ENCODE measurements at regions not wholly inside any gene's neighbourhood (a gene's known extent, or its start where the extent isn't known, plus 50 kb on each side); places are given as distances from the start of the nearest gene placed in this dataset.

- ChIA-PET POLR2A (no interaction called here), CTCF (no interaction called here)
- Mint-ChIP-seq H3K9me3 (peaks cover 9% of the 10 kb centered on the region), H3K36me3 (ENCODE audit: low read depth) (no peaks in the 10 kb centered on the region), H3K27me3 (peaks cover 11% of the 10 kb centered on the region), H3K4me3 (no peak overlapping the region), H3K27ac (no peak overlapping the region), H3K4me1 (no peaks in the 10 kb centered on the region)
- no peak for TF ChIP-seq CTCF (IDR thresholded peaks at IDR 0.05)
- DNase-seq, result no peak
- no peak for ATAC-seq (ENCODE audit: low read depth)
- intact Hi-C loops (cut with micrococcal nuclease), result no loop called here
These were observed 152.8 kb upstream of the DHRS4 start for GRCh38 chr14:23800811-23801210.

DNA sequence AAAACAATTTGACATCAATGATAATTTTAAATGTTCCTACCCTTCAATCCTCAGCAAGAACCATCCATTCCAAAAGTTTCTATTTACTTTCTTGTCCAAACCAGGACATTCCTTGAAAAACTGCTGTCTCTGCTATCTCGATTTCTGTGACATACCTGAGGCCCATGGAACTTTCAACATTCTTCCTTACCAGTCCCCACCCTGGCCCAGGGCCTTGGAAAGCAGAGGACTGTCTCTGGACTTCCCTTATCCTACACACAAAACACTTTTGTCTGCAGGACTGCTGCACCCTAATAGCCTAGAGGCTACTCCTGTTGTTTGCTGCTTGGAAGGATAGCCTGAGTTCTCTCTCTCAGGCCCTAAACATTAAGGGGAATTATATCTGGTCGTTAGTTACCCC lies 151.8 kb upstream of the DHRS4 start:
- no peak for TF ChIP-seq CTCF (IDR thresholded peaks at IDR 0.05)
- DNase-seq, result no peak
- POLR2A ChIA-PET, result no interaction called here
- Mint-ChIP-seq H3K27me3 (peaks cover 11% of the 10 kb centered on the region), H3K27ac (no peak overlapping the region), H3K4me1 (no peaks in the 10 kb centered on the region), H3K9me3 (peaks cover 9% of the 10 kb centered on the region), H3K36me3 (ENCODE audit: low read depth) (no peaks in the 10 kb centered on the region), H3K4me3 (no peak overlapping the region)
- CTCF ChIA-PET, result no interaction called here
- ATAC-seq (ENCODE audit: low read depth), result no peak
- intact Hi-C loops (cut with micrococcal nuclease), result no loop called here

GRCh38 chr14:23804817-23805216 lies 148.8 kb upstream of the DHRS4 start:
- POLR2A ChIA-PET, result no interaction called here
- no peak overlapping the region for H3K27ac Mint-ChIP-seq
- CTCF ChIA-PET, result no interaction called here
- H3K36me3 Mint-ChIP-seq (ENCODE audit: low read depth), result no peaks in the 10 kb centered on the region
- ATAC-seq (ENCODE audit: low read depth) (no peak), DNase-seq (no peak)
- H3K9me3 Mint-ChIP-seq, result peaks cover 11% of the 10 kb centered on the region
- H3K27me3 Mint-ChIP-seq, result peaks cover 3% of the 10 kb centered on the region
- no peak for TF ChIP-seq CTCF (IDR thresholded peaks at IDR 0.05)
- no peak overlapping the region for H3K4me3 Mint-ChIP-seq
- intact Hi-C loops (cut with micrococcal nuclease), result no loop called here
- H3K4me1 Mint-ChIP-seq, result no peaks in the 10 kb centered on the region

GRCh38 chr14:23805761-23806160 lies 147.8 kb upstream of the DHRS4 start:
- H3K36me3 Mint-ChIP-seq (ENCODE audit: low read depth), result no peaks in the 10 kb centered on the region
- TF ChIP-seq CTCF (IDR thresholded peaks at IDR 0.05), result no peak
- ATAC-seq (ENCODE audit: low read depth), result no peak
- H3K27ac Mint-ChIP-seq, result no peak overlapping the region
- CTCF ChIA-PET, result no interaction called here
- H3K9me3 Mint-ChIP-seq, result peaks cover 11% of the 10 kb centered on the region
- POLR2A ChIA-PET, result no interaction called here
- intact Hi-C loops (cut with micrococcal nuclease), result no loop called here
- no peaks in the 10 kb centered on the region for H3K4me1 Mint-ChIP-seq
- no peak for DNase-seq
- H3K4me3 Mint-ChIP-seq, result no peak overlapping the region
- H3K27me3 Mint-ChIP-seq, result peaks cover 6% of the 10 kb centered on the region

DNA sequence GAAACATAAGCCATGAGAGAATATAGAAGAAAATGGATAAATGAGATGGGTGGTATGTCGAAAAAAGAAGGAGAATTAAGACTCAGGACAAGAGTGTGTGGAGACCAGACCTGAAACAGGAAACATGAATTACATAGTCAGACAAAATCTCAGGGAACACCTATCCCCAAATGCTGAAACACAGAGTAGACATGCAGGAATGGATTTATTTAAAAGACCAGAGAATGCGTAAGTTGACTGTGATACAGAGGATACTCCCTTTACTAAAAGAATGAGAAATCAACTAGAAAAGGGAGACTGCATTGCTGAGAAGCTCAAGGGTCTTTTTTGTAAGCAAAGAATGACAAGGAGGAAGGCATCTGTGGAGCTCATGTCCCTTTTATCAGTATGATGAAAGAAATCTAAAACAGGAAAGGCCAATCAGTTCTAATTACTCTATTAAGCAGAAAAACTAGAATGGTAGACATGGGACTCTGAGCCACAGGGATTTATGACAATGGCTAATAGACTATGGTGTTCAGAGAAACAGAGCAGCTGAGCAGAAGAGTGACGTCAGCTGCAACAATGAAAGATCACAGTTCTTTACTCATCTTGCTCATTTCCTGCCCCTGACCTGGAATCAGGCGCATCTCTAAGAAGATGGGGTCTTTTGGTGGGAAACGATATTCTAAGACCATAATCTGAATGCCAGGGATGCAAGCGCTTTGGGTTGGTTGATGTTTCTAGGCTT lies 138.9 kb upstream of the DHRS4 start:
- ChIA-PET POLR2A (no interaction called here), CTCF (no interaction called here)
- H3K9me3 Mint-ChIP-seq, result peaks cover 5% of the 10 kb centered on the region
- H3K27ac Mint-ChIP-seq, result no peak overlapping the region
- H3K4me1 Mint-ChIP-seq, result no peaks in the 10 kb centered on the region
- no peak for ATAC-seq (ENCODE audit: low read depth)
- no peaks in the 10 kb centered on the region for H3K36me3 Mint-ChIP-seq (ENCODE audit: low read depth)
- no peak overlapping the region for H3K4me3 Mint-ChIP-seq
- DNase-seq, result no peak
- TF ChIP-seq CTCF (IDR thresholded peaks at IDR 0.05), result no peak
- peaks cover 7% of the 10 kb centered on the region for H3K27me3 Mint-ChIP-seq
- intact Hi-C loops (cut with micrococcal nuclease), result no loop called here

Data from activated B cell treated with CpG ODN at 0.5 μM for 24 hours (primary cell).